Midbrain (tissue), 1 donor: ENCODE measurements at regions not wholly inside any gene's neighbourhood (a gene's known extent, or its start where the extent isn't known, plus 50 kb on each side); places are given as distances from the start of the nearest gene placed in this dataset.
"Not testable (repeated sequence)": the region's sequence is repeated elsewhere in the genome, so short reads cannot be mapped to it uniquely, and the experiment has no call there.

Source experiments
- DNase-seq: peaks from one replicate; lab custom pipeline; 2025; lab: John Stamatoyannopoulos, UW

- DNase-seq, result not testable (repeated sequence)
These were observed 66.2 kb upstream of the GPR141 start for GRCh38 chr7:37617406-37617805.

DNA sequence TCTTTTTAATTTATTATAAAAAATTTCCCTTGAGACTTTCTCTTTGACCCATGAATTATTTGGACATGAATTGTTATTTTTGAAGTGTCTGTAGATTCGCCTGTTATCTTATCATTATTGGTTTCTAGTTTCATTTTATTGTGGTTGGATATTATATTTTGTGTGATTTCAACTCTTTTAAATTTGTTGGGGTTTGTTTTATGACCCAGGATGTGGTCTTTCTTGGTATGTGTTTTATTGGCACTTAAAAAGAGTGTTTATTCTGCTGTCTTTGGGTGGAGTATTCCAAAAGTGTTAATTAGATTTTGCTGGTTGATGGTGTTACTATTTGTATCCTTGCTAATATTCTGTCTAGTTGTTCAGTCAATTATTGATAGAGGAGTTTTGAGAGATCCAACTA lies 50.5 kb upstream of the GPR141 start:
- DNase-seq, result no peak
